GM12891 (cell line): ENCODE measurements at regions not wholly inside any gene's neighbourhood (a gene's known extent, or its start where the extent isn't known, plus 50 kb on each side); places are given as distances from the start of the nearest gene placed in this dataset.

Experiments
- POLR2A ChIP-seq: IDR thresholded peaks from 2 replicates; pipeline ENCODE4 v1.6.1; 2011; ENCODE audit warnings: low read depth, low read length, control low read depth
- POLR2AphosphoS5 ChIP-seq: IDR thresholded peaks from 2 replicates; pipeline ENCODE4 v1.6.1; 2011; ENCODE audit warnings: low read depth, low read length, control low read depth
- SPI1 ChIP-seq: IDR thresholded peaks from 2 replicates; pipeline ENCODE4 v1.6.1; 2011; ENCODE audit warnings: low read depth, low read length, control low read depth
- TAF1 ChIP-seq: IDR thresholded peaks from 2 replicates; pipeline ENCODE4 v1.6.1; 2011; ENCODE audit warnings: low read depth, low read length, control low read depth

GRCh38 chr6:139778688-139779087 lies 404.2 kb upstream of the CITED2 start:
- TF ChIP-seq TAF1 (no peak), POLR2AphosphoS5 (no peak), POLR2A (no peak), SPI1 (no peak)
